Mucosa of descending colon (tissue), 3 donors: ENCODE measurements at regions not wholly inside any gene's neighbourhood (a gene's known extent, or its start where the extent isn't known, plus 50 kb on each side); places are given as distances from the start of the nearest gene placed in this dataset.

Experiments used
- ATAC-seq: fragments of 200-7000 bp; cut with Tn5 transposase; one replicate; pipeline ENCODE4 v1.9.1; 2020; ENCODE audit warnings: mild to moderate bottlenecking, moderate library complexity
- DNase-seq, 3 donors: peaks; one replicate each; pipeline ENCODE4 v3.0.0-alpha.2; 2020
- H3K36me3 ChIP-seq: fragments of 200-600 bp; one replicate; pipeline ENCODE4 v1.8.0; 2021; ENCODE audit warnings: low read depth, mild to moderate bottlenecking
- H3K4me1 ChIP-seq: fragments of 200-600 bp; one replicate; pipeline ENCODE4 v1.8.0; 2021; ENCODE audit warnings: low read depth, mild to moderate bottlenecking
- H3K4me3 ChIP-seq: fragments of 200-600 bp; one replicate; pipeline ENCODE4 v1.8.0; 2021; ENCODE audit warnings: mild to moderate bottlenecking
- H3K9me3 ChIP-seq: fragments of 200-600 bp; one replicate; pipeline ENCODE4 v1.8.0; 2021; ENCODE audit warnings: mild to moderate bottlenecking
- CTCF ChIP-seq: fragments of 200-600 bp; IDR thresholded peaks from one replicate; pipeline ENCODE4 v1.8.0; 2022; ENCODE audit warnings: antibody characterized with exemption, mild to moderate bottlenecking
- intact Hi-C, 2 donors: fragments of 100-400 bp; cut with DNase I in 1 of 2; cut with micrococcal nuclease in 1 of 2; formaldehyde crosslinking; loops; one replicate each; pipeline versions ENCODE4 v1.11.0 to v1.11.1; 2022; cut with DNase I, micrococcal nuclease
- donor health status: DM: no; HTN: no; CAD: no; lungs with moderate emphysema.
- donor health status: DM: no; HTN: no; CAD: no.
- donor health status: DM: no; HTN: yes; CAD: no.

- intact Hi-C loops, result no loop called here
- Histone ChIP-seq H3K36me3 (no peaks in the 10 kb centered on the region), H3K9me3 (no peaks in the 10 kb centered on the region), H3K4me3 (no peak overlapping the region), H3K4me1 (no peaks in the 10 kb centered on the region)
- ATAC-seq (no peak), DNase-seq (no peak)
- TF ChIP-seq CTCF, result no peak
Measured at GRCh38 chr2:82075875-82076274, 1771.3 kb upstream of the LRRTM1 start.

GRCh38 chr2:82062463-82062862, 1757.9 kb upstream of the LRRTM1 start:
- no peak for DNase-seq
- no peak for ATAC-seq
- H3K4me3 ChIP-seq, result no peak overlapping the region
- H3K36me3 ChIP-seq, result no peaks in the 10 kb centered on the region
- no peak for TF ChIP-seq CTCF
- H3K4me1 ChIP-seq, result no peaks in the 10 kb centered on the region
- intact Hi-C loops, result no loop called here
- H3K9me3 ChIP-seq, result no peaks in the 10 kb centered on the region

- Histone ChIP-seq H3K4me3 (no peak overlapping the region), H3K36me3 (no peaks in the 10 kb centered on the region), H3K9me3 (no peaks in the 10 kb centered on the region), H3K4me1 (no peaks in the 10 kb centered on the region)
- intact Hi-C loops, result no loop called here
- ATAC-seq (no peak), DNase-seq (no peak)
- TF ChIP-seq CTCF, result no peak
Measured at GRCh38 chr2:82055846-82056245, 1751.3 kb upstream of the LRRTM1 start.

- Histone ChIP-seq H3K9me3 (no peaks in the 10 kb centered on the region), H3K4me3 (no peak overlapping the region), H3K4me1 (no peaks in the 10 kb centered on the region), H3K36me3 (no peaks in the 10 kb centered on the region)
- no peak for DNase-seq
- no peak for TF ChIP-seq CTCF
- ATAC-seq, result no peak
- intact Hi-C loops, result no loop called here
Measured at GRCh38 chr2:82043867-82044266, 1739.3 kb upstream of the LRRTM1 start.

- no peaks in the 10 kb centered on the region for H3K9me3 ChIP-seq
- intact Hi-C loops, result no loop called here
- ATAC-seq, result no peak
Measured at GRCh38 chr2:82027921-82028615, 1723.5 kb upstream of the LRRTM1 start.

More at GRCh38 chr2:82027921-82028615, 1723.5 kb upstream of the LRRTM1 start:
- Histone ChIP-seq H3K4me1 (no peaks in the 10 kb centered on the region), H3K4me3 (no peak overlapping the region), H3K36me3 (no peaks in the 10 kb centered on the region)
- TF ChIP-seq CTCF, result no peak
- DNase-seq, result no peak
